ENCODE measurements at regions not wholly inside any gene's neighbourhood (a gene's known extent, or its start where the extent isn't known, plus 50 kb on each side); places are given as distances from the start of the nearest gene placed in this dataset.

DNA sequence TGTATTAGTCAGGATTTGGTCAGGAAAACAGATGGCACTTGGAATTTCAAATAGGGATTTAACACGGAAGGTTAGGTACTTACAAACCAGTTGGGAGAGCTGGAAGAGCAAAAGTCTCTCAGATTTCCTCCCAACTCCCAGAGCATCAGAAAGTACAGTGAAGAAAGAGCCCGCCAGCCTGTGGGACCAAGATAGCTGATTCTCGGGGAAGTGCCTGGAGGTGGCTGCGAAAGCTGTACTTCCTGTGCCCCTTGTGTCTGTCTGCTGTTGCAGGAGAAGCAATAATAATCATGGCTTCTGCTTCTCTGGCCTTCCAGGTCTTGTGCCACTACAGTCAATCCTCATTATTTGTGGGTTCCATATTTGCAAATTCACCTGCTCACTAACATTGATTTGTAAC, 221.0 kb upstream of the BCOR start:
- POLR2A ChIA-PET = no interaction called here
- no peak for FAIRE-seq

DNA sequence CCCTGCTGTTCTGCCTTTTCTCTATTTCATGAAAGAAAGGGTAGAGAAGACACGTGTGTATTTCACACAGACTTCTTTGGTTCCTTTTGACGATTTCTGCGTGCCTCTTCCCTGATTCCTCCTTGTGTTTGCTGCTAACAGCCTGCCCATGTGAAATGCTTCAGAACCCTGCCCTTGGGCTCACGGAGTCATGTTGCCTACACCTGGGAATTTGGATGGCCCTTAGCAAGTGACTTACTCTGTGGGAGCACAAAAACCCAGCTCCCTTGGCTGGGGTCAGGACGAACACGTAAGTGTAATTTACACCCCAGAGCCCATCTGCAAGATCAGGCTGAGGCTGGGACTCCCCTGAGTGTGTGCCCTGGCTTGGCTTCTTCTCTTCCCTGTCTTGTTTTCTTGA, 220.3 kb upstream of the BCOR start:
- SMC1A ChIA-PET (ENCODE audit: uncharacterized antibody, unreplicated experiment) = no interaction called here
- no peak for TF ChIP-seq MEF2A (IDR thresholded peaks at IDR 0.05; ENCODE audit: insufficient read depth, low read depth, low read length)
- BruUV-seq (replicated peaks) = TSS peak; percentile 64
- Histone ChIP-seq H4K20me1 (ENCODE audit: control insufficient read depth, insufficient read depth) (no peaks in the 10 kb centered on the region), H2AFZ (ENCODE audit: control insufficient read depth, low read depth, low read length) (no peak overlapping the region), H3K27me3 (replicated peaks in 1 of 2; ENCODE audit: control insufficient read depth in 2 of 2, insufficient read depth in 2 of 2, low read length in 1 of 2) (no peaks in the 10 kb centered on the region), H3K4me3 (no peak overlapping the region), H3K4me2 (ENCODE audit: control insufficient read depth, insufficient read depth) (no peak overlapping the region), H3K9ac (ENCODE audit: control insufficient read depth, insufficient read depth, low read length) (no peak overlapping the region), H3K9me3 (replicated peaks; ENCODE audit: control insufficient read depth, insufficient read depth, low read length) (peaks cover 5% of the 10 kb centered on the region; the same call in 2 of the 3 replicates), H3K27ac (ENCODE audit: control insufficient read depth, insufficient read depth) (no peak overlapping the region), H3K36me3 (ENCODE audit: control insufficient read depth in 2 of 2, insufficient read depth in 2 of 2, low read length in 1 of 2) (no peaks in the 10 kb centered on the region), H3K4me1 (ENCODE audit: control insufficient read depth, insufficient read depth, low read length) (no peaks in the 10 kb centered on the region), H3K79me2 (ENCODE audit: control insufficient read depth, insufficient read depth, low read length) (no peaks in the 10 kb centered on the region)
- POLR2A ChIA-PET = no interaction called here
- WGBS (ENCODE audit: insufficient coverage, insufficient replicate concordance, low lambda C conversion rate, missing lambda C conversion rate) = 47% methylated on average over 6 of the region's 6 CpGs
- no peak for FAIRE-seq
- ATAC-seq = no peak
- RAD21 ChIA-PET (ENCODE audit: unreplicated experiment) = no interaction called here
- DNase-seq (ENCODE audit: low read depth, low spot score) = no peak
- CTCF ChIA-PET = no interaction called here
- intact Hi-C loops (cut with micrococcal nuclease; ENCODE audit: unreplicated experiment) = loop anchor here (5.0 to 10.0 kb wide), 2 partner anchors 87 to 149 kb away; no protein-coding TSS in a partner anchor
- in situ Hi-C loops (cut with MboI) = no loop called here

More for the DNA sequence above, 221.0 kb upstream of the BCOR start:
- no peaks in the 10 kb centered on the region for H3K79me2 ChIP-seq (ENCODE audit: control insufficient read depth, insufficient read depth, low read length)
- DNase-seq (ENCODE audit: low read depth, low spot score) (no peak), ATAC-seq (no peak)
- BruUV-seq (replicated peaks) = no TSS peak
- no peaks in the 10 kb centered on the region for H3K27me3 ChIP-seq (replicated peaks in 1 of 2; ENCODE audit: control insufficient read depth in 2 of 2, insufficient read depth in 2 of 2, low read length in 1 of 2)
- WGBS (ENCODE audit: insufficient coverage, insufficient replicate concordance, low lambda C conversion rate, missing lambda C conversion rate) = 0% methylated on average over 4 of the region's 4 CpGs
- no peaks in the 10 kb centered on the region for H4K20me1 ChIP-seq (ENCODE audit: control insufficient read depth, insufficient read depth)
- RAD21 ChIA-PET (ENCODE audit: unreplicated experiment) = no interaction called here
- H3K9ac ChIP-seq (ENCODE audit: control insufficient read depth, insufficient read depth, low read length) = no peak overlapping the region
- CTCF ChIA-PET = no interaction called here
- no peak overlapping the region for H3K27ac ChIP-seq (ENCODE audit: control insufficient read depth, insufficient read depth)
- H2AFZ ChIP-seq (ENCODE audit: control insufficient read depth, low read depth, low read length) = no peak overlapping the region
- TF ChIP-seq YY1 (IDR thresholded peaks at IDR 0.05; ENCODE audit: low read depth, low read length) (no peak), NRF1 (conservative IDR thresholded peaks at IDR 0.05; ENCODE audit: low read depth, low read length) (no peak), GATAD2B (conservative IDR thresholded peaks at IDR 0.05; ENCODE audit: low read depth) (no peak), ATF7 (IDR thresholded peaks at IDR 0.05; ENCODE audit: low read depth) (no peak), EZH2 (IDR thresholded peaks at IDR 0.05; ENCODE audit: borderline replicate concordance, control insufficient read depth, low read depth, low read length) (no peak)
- no peak overlapping the region for H3K4me3 ChIP-seq
- intact Hi-C loops (cut with micrococcal nuclease; ENCODE audit: unreplicated experiment) (loop anchor here (5.0 to 10.0 kb wide), 2 partner anchors 86 to 148 kb away; no protein-coding TSS in a partner anchor), in situ Hi-C loops (cut with MboI) (no loop called here)
- SMC1A ChIA-PET (ENCODE audit: uncharacterized antibody, unreplicated experiment) = no interaction called here
- H3K36me3 ChIP-seq (ENCODE audit: control insufficient read depth in 2 of 2, insufficient read depth in 2 of 2, low read length in 1 of 2) = no peaks in the 10 kb centered on the region
- H3K4me2 ChIP-seq (ENCODE audit: control insufficient read depth, insufficient read depth) = no peak overlapping the region
- H3K9me3 ChIP-seq (replicated peaks; ENCODE audit: control insufficient read depth, insufficient read depth, low read length) = peaks cover 5% of the 10 kb centered on the region; the same call in 2 of the 3 replicates
- no peaks in the 10 kb centered on the region for H3K4me1 ChIP-seq (ENCODE audit: control insufficient read depth, insufficient read depth, low read length)
